A549 (cell line): ENCODE measurements at regions not wholly inside any gene's neighbourhood (a gene's known extent, or its start where the extent isn't known, plus 50 kb on each side); places are given as distances from the start of the nearest gene placed in this dataset.

ENCODE experiments used
- ATAC-seq, 2 experiments: fragments of 200-7000 bp in 1 of 2; fragments of >200 bp in 1 of 2; cut with Nextera tagmentation in 1 of 2; cut with Tn5 transposase in 1 of 2; 3 replicates each; pipeline versions ENCODE4 v1.8.0 to v1.9.1; 2018 to 2020; ENCODE audit warnings: mild to moderate bottlenecking in 1 of 2, moderate library complexity in 1 of 2
- CTCF ChIA-PET: fragments of 300-600 bp; sonication (Branson Sonifier 250); formaldehyde crosslinking; extraction: SDS; loops from one replicate; lab custom pipeline; 2021; ENCODE audit warnings: antibody characterized with exemption, inconsistent platforms; lab: Yijun Ruan, JAX
- POLR2A ChIA-PET: fragments of 350-600 bp; formaldehyde crosslinking; extraction: SDS; loops from one replicate; lab custom pipeline; 2021; ENCODE audit warnings: antibody characterized with exemption, inconsistent platforms; lab: Yijun Ruan, JAX
- DNase-seq, 2 experiments: peaks; one replicate each; pipeline versions ENCODE4 v3.0.0 to v3.0.0-alpha.2; 2011 to 2016; ENCODE audit warnings: low read depth in 1 of 2, low spot score in 1 of 2
- FAIRE-seq: peaks from 2 replicates; lab custom pipeline; 2011; peaks lifted over from hg19 to GRCh38; lab: Jason Lieb, UNC
- H3K27ac ChIP-seq, 2 experiments: fragments of >200 bp; sonication (Bioruptor Twin); formaldehyde crosslinking; 3 replicates each; pipeline ENCODE4 v1.5.1; 2016 to 2017
- H3K4me1 ChIP-seq: fragments of >200 bp; sonication (Bioruptor Twin); formaldehyde crosslinking; 3 replicates; pipeline ENCODE4 v1.6.1; 2016
- H3K4me2 ChIP-seq: fragments of >200 bp; sonication (Bioruptor Twin); formaldehyde crosslinking; 3 replicates; pipeline ENCODE4 v1.6.1; 2016
- H3K4me3 ChIP-seq: fragments of >200 bp; sonication (Bioruptor Twin); formaldehyde crosslinking; 3 replicates; pipeline ENCODE4 v1.5.1; 2016
- H3K9me3 ChIP-seq: fragments of >200 bp; sonication (Bioruptor Twin); formaldehyde crosslinking; 3 replicates; pipeline ENCODE4 v1.6.1; 2016
- BHLHE40 ChIP-seq: IDR thresholded peaks from 2 replicates; pipeline ENCODE4 v1.6.1; 2012; ENCODE audit warnings: low read depth, low read length, inconsistent platforms
- CBX8 ChIP-seq: fragments of 200-600 bp; sonication (generic); IDR thresholded peaks from 2 replicates; pipeline ENCODE4 v1.6.1; 2016
- CEBPB ChIP-seq, 2 experiments: fragments of >200 bp in 1 of 2; sonication (Bioruptor Twin) in 1 of 2; formaldehyde crosslinking in 1 of 2; IDR thresholded peaks; 2 replicates each; pipeline ENCODE4 v1.6.1; 2012 to 2016
- CHD2 ChIP-seq: fragments of 150-350 bp; IDR thresholded peaks from 2 replicates; pipeline ENCODE4 v1.6.1; 2014; ENCODE audit warnings: low read length; ENCODE audit not compliant: partially characterized antibody
- EHMT2 ChIP-seq: fragments of 200-600 bp; sonication (generic); IDR thresholded peaks from 2 replicates; pipeline ENCODE4 v1.6.1; 2016; ENCODE audit warnings: antibody characterized with exemption, low read depth, mild to moderate bottlenecking, moderate library complexity
- ESRRA ChIP-seq: fragments of 150-350 bp; IDR thresholded peaks from 2 replicates; pipeline ENCODE4 v1.6.1; 2014; ENCODE audit warnings: mild to moderate bottlenecking, low read length, borderline replicate concordance
- FOSB ChIP-seq: fragments of 250-450 bp; sonication (Bioruptor Pico); IDR thresholded peaks from 2 replicates; pipeline ENCODE4 v1.5.0; 2020; ENCODE audit warnings: mild to moderate bottlenecking, moderate library complexity
- HEYL ChIP-seq: fragments of 250-450 bp; sonication (Bioruptor Pico); IDR thresholded peaks from 2 replicates; pipeline ENCODE4 v1.8.0; 2021; ENCODE audit warnings: mild to moderate bottlenecking, moderate library complexity
- HOXB5 ChIP-seq: fragments of 250-450 bp; sonication (Bioruptor Pico); IDR thresholded peaks from 2 replicates; pipeline ENCODE4 v1.5.0; 2020; ENCODE audit warnings: mild to moderate bottlenecking, moderate library complexity
- JUN ChIP-seq, 2 experiments: fragments of >200 bp; sonication (Bioruptor Twin); formaldehyde crosslinking; IDR thresholded peaks; 2 replicates in 1 of 2; 3 replicates in 1 of 2; pipeline ENCODE4 v1.6.1; 2016 to 2017
- JUNB ChIP-seq: fragments of >200 bp; sonication (Bioruptor Twin); formaldehyde crosslinking; IDR thresholded peaks from 2 replicates; pipeline ENCODE4 v1.6.1; 2016
- KDM5A ChIP-seq: fragments of 200-600 bp; sonication (generic); IDR thresholded peaks from 2 replicates; pipeline ENCODE4 v1.6.1; 2016; ENCODE audit warnings: antibody characterized with exemption, mild to moderate bottlenecking
- MAX ChIP-seq: IDR thresholded peaks from 2 replicates; pipeline ENCODE4 v1.6.1; 2012
- NFE2L2 ChIP-seq: fragments of 150-350 bp; conservative IDR thresholded peaks from 2 replicates; pipeline ENCODE4 v1.6.1; 2014; ENCODE audit warnings: low read length
- POLR2A ChIP-seq: IDR thresholded peaks from 2 replicates; pipeline ENCODE4 v1.6.1; 2012; ENCODE audit warnings: mild to moderate bottlenecking, low read length
- POLR2AphosphoS2 ChIP-seq: conservative IDR thresholded peaks from 2 replicates; pipeline ENCODE4 v1.6.1; 2012; ENCODE audit warnings: low read length, improper control_type of control experiment, inconsistent platforms
- RAD21 ChIP-seq, 2 experiments: fragments of >200 bp in 1 of 2; sonication (Bioruptor Twin) in 1 of 2; formaldehyde crosslinking in 1 of 2; IDR thresholded peaks in 1 of 2; conservative IDR thresholded peaks in 1 of 2; 2 replicates in 1 of 2; 3 replicates in 1 of 2; pipeline ENCODE4 v1.6.1; 2012 to 2018; ENCODE audit warnings: inconsistent platforms in 1 of 2
- RARB ChIP-seq: fragments of 250-450 bp; sonication (Bioruptor Pico); IDR thresholded peaks from 2 replicates; pipeline ENCODE4 v1.8.0; 2021; ENCODE audit warnings: mild to moderate bottlenecking, moderate library complexity
- RCOR1 ChIP-seq: fragments of 150-350 bp; IDR thresholded peaks from 2 replicates; pipeline ENCODE4 v1.6.1; 2014; ENCODE audit warnings: antibody characterized with exemption, low read length, low read depth
- RNF2 ChIP-seq: fragments of 200-600 bp; sonication (generic); IDR thresholded peaks from 2 replicates; pipeline ENCODE4 v1.6.1; 2016; ENCODE audit warnings: low read depth, mild to moderate bottlenecking, antibody characterized with exemption, moderate library complexity, borderline replicate concordance
- SREBF2 ChIP-seq: fragments of 450-650 bp; IDR thresholded peaks from 2 replicates; pipeline ENCODE4 v1.6.1; 2014; ENCODE audit warnings: mild to moderate bottlenecking, moderate library complexity
- ZFP36 ChIP-seq: fragments of 450-650 bp; IDR thresholded peaks from 2 replicates; pipeline ENCODE4 v1.6.1; 2014; ENCODE audit warnings: borderline replicate concordance; ENCODE audit not compliant: partially characterized antibody
- ZSCAN20 ChIP-seq: fragments of 250-450 bp; sonication (Bioruptor Pico); IDR thresholded peaks from 2 replicates; pipeline ENCODE4 v1.8.0; 2022; ENCODE audit warnings: mild to moderate bottlenecking, moderate library complexity
- WGBS: methylation state at CpG from one replicate; pipeline ENCODE4 v1.1.6; 2017; ENCODE audit errors: missing lambda C conversion rate; 5-methylcytosine and 5-hydroxymethylcytosine counted together
- TF ChIP-seq, protein P1 (sequence below): fragments of 150-350 bp; IDR thresholded peaks from 2 replicates; pipeline ENCODE4 v1.6.1; 2014; ENCODE audit warnings: low read depth, mild to moderate bottlenecking, low read length
- TF ChIP-seq, protein P2 (sequence below): fragments of >200 bp; sonication (Bioruptor Twin); formaldehyde crosslinking; IDR thresholded peaks from 3 replicates; pipeline ENCODE4 v1.6.1; 2016

DNA sequence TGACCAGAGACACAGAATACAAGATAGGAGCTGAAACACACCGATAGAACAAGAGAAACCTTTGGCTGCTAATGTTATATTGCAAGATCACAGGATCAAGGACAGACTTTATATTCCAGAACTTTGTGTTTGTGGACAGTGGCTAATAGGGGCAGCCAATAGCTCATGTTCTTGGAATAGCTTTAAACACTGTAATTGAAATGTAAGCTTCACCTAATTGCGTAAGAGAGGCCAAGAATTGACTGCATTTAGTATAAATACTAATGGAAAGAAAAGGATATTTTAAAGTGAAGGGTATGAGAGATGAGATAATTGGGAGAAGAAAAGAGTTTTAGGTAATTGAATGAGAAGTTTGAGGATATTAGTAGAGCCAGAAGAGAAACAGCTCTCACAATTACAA lies 758.8 kb downstream of the CDH11 start:
- FAIRE-seq, result no peak
- Histone ChIP-seq H3K4me3 (no peak overlapping the region), H3K9me3 (no peaks in the 10 kb centered on the region), H3K4me1 (no peaks in the 10 kb centered on the region), H3K4me2 (no peak overlapping the region), H3K27ac (no peak overlapping the region)
- ChIA-PET POLR2A (no interaction called here), CTCF (interaction anchor here (0.8 kb wide), 1 partner anchor 35 kb away, joined by 3 read pairs; no protein-coding TSS in a partner anchor)
- WGBS, result 44% methylated on average over 2 of the region's 2 CpGs
- no peak for DNase-seq
- no peak for ATAC-seq
- TF ChIP-seq POLR2A (no peak), JUNB (no peak), POLR2AphosphoS2 (no peak)
- TF ChIP-seq, protein P1, sequence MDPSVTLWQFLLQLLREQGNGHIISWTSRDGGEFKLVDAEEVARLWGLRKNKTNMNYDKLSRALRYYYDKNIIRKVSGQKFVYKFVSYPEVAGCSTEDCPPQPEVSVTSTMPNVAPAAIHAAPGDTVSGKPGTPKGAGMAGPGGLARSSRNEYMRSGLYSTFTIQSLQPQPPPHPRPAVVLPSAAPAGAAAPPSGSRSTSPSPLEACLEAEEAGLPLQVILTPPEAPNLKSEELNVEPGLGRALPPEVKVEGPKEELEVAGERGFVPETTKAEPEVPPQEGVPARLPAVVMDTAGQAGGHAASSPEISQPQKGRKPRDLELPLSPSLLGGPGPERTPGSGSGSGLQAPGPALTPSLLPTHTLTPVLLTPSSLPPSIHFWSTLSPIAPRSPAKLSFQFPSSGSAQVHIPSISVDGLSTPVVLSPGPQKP, result no peak

DNA sequence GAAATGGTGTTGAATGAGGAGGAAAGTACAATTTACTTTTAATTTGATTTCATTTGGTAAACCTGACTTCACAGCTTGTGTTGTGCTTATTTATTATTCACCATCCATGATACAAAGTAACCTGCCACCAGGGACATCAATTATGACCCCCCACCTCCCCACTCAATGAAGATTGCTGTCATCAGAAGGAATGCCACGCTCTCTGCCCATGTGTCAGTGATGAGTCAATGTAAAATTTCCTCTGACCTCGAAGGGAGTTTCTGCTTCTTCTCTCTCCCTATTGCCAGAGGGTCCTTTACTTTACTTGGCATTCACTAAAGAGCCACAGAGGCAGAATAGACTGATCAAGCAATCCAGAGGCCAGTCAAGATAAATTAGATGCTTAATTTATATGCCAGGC lies 759.7 kb downstream of the CDH11 start:
- no peak for ATAC-seq
- WGBS, result 3% methylated on average over 2 of the region's 2 CpGs
- no peak overlapping the region for H3K27ac ChIP-seq
- TF ChIP-seq CHD2 (no peak), RARB (no peak), EHMT2 (no peak), HOXB5 (no peak), CEBPB (IDR thresholded peaks at IDR 0.05) (no peak), BHLHE40 (no peak), JUNB (no peak), NFE2L2 (no peak), ZFP36 (no peak)
- no peaks in the 10 kb centered on the region for H3K4me1 ChIP-seq
- no peak for FAIRE-seq
- DNase-seq, result no peak
- no peak overlapping the region for H3K4me2 ChIP-seq
- CTCF ChIA-PET, result no interaction called here
- H3K9me3 ChIP-seq, result no peaks in the 10 kb centered on the region
- POLR2A ChIA-PET, result no interaction called here
- no peak overlapping the region for H3K4me3 ChIP-seq

DNA sequence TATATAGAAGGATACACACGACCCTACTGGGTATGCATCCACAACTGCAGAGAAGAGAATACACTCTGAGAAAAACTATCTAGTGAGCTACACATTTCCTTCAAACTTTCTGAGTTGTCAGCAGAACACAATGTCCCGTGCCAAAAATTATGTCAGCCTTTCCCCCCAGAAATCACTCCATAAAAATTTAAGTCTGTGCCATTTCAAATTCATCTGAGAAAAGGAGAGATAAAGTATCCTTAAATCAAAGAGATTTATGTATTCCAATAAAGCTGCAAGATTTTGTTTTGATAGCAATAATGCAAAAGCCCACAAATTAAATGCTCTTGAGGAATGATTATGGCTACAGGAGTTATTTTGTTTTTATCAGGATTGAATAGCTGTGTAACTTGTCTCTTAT lies 760.1 kb downstream of the CDH11 start:
- Histone ChIP-seq H3K4me1 (no peaks in the 10 kb centered on the region), H3K4me2 (no peak overlapping the region), H3K9me3 (no peaks in the 10 kb centered on the region), H3K27ac (no peak overlapping the region), H3K4me3 (no peak overlapping the region)
- ATAC-seq (no peak), FAIRE-seq (no peak), DNase-seq (no peak)
- WGBS, result 5% methylated on average over 2 of the region's 2 CpGs
- CTCF ChIA-PET, result no interaction called here
- TF ChIP-seq JUN (IDR thresholded peaks at IDR 0.05) (no peak), CHD2 (no peak), CBX8 (no peak), MAX (no peak), RAD21 (conservative IDR thresholded peaks at IDR 0.05 in 1 of 2, IDR thresholded peaks at IDR 0.05 in 1 of 2) (no peak), ZFP36 (no peak), POLR2AphosphoS2 (no peak), HEYL (CRISPR knock-in tag) (no peak), ESRRA (no peak), FOSB (CRISPR knock-in tag) (no peak), SREBF2 (no peak), ZSCAN20 (CRISPR knock-in tag) (no peak), RNF2 (no peak), RCOR1 (no peak), KDM5A (no peak)
- TF ChIP-seq, protein P2, sequence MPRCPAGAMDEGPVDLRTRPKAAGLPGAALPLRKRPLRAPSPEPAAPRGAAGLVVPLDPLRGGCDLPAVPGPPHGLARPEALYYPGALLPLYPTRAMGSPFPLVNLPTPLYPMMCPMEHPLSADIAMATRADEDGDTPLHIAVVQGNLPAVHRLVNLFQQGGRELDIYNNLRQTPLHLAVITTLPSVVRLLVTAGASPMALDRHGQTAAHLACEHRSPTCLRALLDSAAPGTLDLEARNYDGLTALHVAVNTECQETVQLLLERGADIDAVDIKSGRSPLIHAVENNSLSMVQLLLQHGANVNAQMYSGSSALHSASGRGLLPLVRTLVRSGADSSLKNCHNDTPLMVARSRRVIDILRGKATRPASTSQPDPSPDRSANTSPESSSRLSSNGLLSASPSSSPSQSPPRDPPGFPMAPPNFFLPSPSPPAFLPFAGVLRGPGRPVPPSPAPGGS, result no peak
- POLR2A ChIA-PET, result no interaction called here
